Stimulated activated CD8-positive, alpha-beta memory T cell treated with anti-CD3 and anti-CD28 coated beads, Interleukin-15, amount 100 ng/mL, for 4 hours (primary cell): ENCODE measurements at regions not wholly inside any gene's neighbourhood (a gene's known extent, or its start where the extent isn't known, plus 50 kb on each side); places are given as distances from the start of the nearest gene placed in this dataset.
"Not testable (repeated sequence)": the region's sequence is repeated elsewhere in the genome, so short reads cannot be mapped to it uniquely, and the experiment has no call there.

Source experiments
- DNase-seq, 2 donors: peaks; one replicate each; pipeline ENCODE4 v3.0.0-alpha.2; 2020; ENCODE audit warnings: low read depth in 2 of 2

GRCh38 chr14:105600939-105601359, 74.6 kb downstream of the TMEM121 start:
- no peak for DNase-seq

- no peak for DNase-seq
These were observed 75.2 kb downstream of the TMEM121 start for GRCh38 chr14:105601360-105602242.

GRCh38 chr14:105602243-105602750, 75.9 kb downstream of the TMEM121 start:
- DNase-seq, result no peak

GRCh38 chr14:105602799-105603793, 76.7 kb downstream of the TMEM121 start:
- DNase-seq, result no peak

GRCh38 chr14:105604531-105605463, 78.4 kb downstream of the TMEM121 start:
- not testable (repeated sequence) for DNase-seq

- no peak for DNase-seq
These were observed 79.3 kb downstream of the TMEM121 start for GRCh38 chr14:105605464-105606304.

GRCh38 chr14:105606305-105606975, 80.1 kb downstream of the TMEM121 start:
- DNase-seq, result not testable (repeated sequence)

GRCh38 chr14:105607025-105607424, 80.6 kb downstream of the TMEM121 start:
- not testable (repeated sequence) for DNase-seq

- not testable (repeated sequence) for DNase-seq
These were observed 88.6 kb downstream of the TMEM121 start for GRCh38 chr14:105614987-105615386.

- not testable (repeated sequence) for DNase-seq
These were observed 89.8 kb downstream of the TMEM121 start for GRCh38 chr14:105615986-105616801.

- no peak for DNase-seq
These were observed 90.4 kb downstream of the TMEM121 start for GRCh38 chr14:105616802-105617192.

GRCh38 chr14:105617201-105617777, 90.9 kb downstream of the TMEM121 start:
- no peak for DNase-seq

GRCh38 chr14:105617805-105618204, 91.4 kb downstream of the TMEM121 start:
- not testable (repeated sequence) for DNase-seq

- not testable (repeated sequence) for DNase-seq
These were observed 92.9 kb downstream of the TMEM121 start for GRCh38 chr14:105619324-105619723.

- not testable (repeated sequence) for DNase-seq
These were observed 93.9 kb downstream of the TMEM121 start for GRCh38 chr14:105620178-105620864.

- DNase-seq, result not testable (repeated sequence)
These were observed 94.6 kb downstream of the TMEM121 start for GRCh38 chr14:105620865-105621471.
